Transverse colon (tissue), 4 donors: ENCODE measurements at regions not wholly inside any gene's neighbourhood (a gene's known extent, or its start where the extent isn't known, plus 50 kb on each side); places are given as distances from the start of the nearest gene placed in this dataset.

Experiments used
- DNase-seq: peaks from one replicate; pipeline ENCODE4 v3.0.0-alpha.2; 2019
- H3K27ac ChIP-seq, 4 donors: fragments of 200-600 bp; sonication (generic); 2 replicates each; pipeline ENCODE4 v1.5.1; 2016 to 2018; ENCODE audit warnings: inconsistent platforms in 4 of 4
- H3K27me3 ChIP-seq: fragments of 200-600 bp; sonication (generic); 2 replicates; pipeline ENCODE4 v1.5.1; 2017; ENCODE audit warnings: inconsistent platforms
- H3K36me3 ChIP-seq, 4 donors: fragments of 200-600 bp; sonication (generic); 2 replicates each; pipeline ENCODE4 v1.5.1; 2017 to 2019; ENCODE audit warnings: inconsistent platforms in 4 of 4
- H3K4me1 ChIP-seq, 4 donors: fragments of 200-600 bp; sonication (generic); 2 replicates each; pipeline ENCODE4 v1.5.1; 2017 to 2020; ENCODE audit warnings: inconsistent platforms in 4 of 4
- H3K4me3 ChIP-seq, 4 donors: fragments of 200-600 bp; sonication (generic); 1 replicate in 1 of 4; 2 replicates in 3 of 4; pipeline versions ENCODE4 v1.5.1 to v1.6.1; 2017 to 2019; ENCODE audit warnings: inconsistent platforms in 4 of 4
- H3K9me3 ChIP-seq, 2 donors: fragments of 200-600 bp; sonication (generic); 2 replicates each; pipeline ENCODE4 v1.5.1; 2017 to 2019; ENCODE audit warnings: inconsistent platforms in 2 of 2
- CTCF ChIP-seq, 5 experiments: fragments of 200-600 bp in 3 of 5; fragments of 450-650 bp in 2 of 5; sonication (generic) in 3 of 5; IDR thresholded peaks; 1 replicate in 2 of 5; 2 replicates in 3 of 5; pipeline ENCODE4 v1.5.1; 2016 to 2017; ENCODE audit warnings: antibody characterized with exemption in 5 of 5, inconsistent platforms in 3 of 5, mild to moderate bottlenecking in 2 of 5, moderate library complexity in 1 of 5
- EP300 ChIP-seq: sonication (generic); formaldehyde crosslinking; IDR thresholded peaks from one replicate; pipeline ENCODE4 v1.6.1; 2017; ENCODE audit warnings: antibody characterized with exemption, low read depth
- POLR2A ChIP-seq: fragments of 450-650 bp; IDR thresholded peaks from one replicate; pipeline ENCODE4 v1.6.1; 2016; ENCODE audit warnings: antibody characterized with exemption, mild to moderate bottlenecking, moderate library complexity
- POLR2AphosphoS5 ChIP-seq, 3 donors: sonication (generic); formaldehyde crosslinking; IDR thresholded peaks; one replicate each; pipeline ENCODE4 v1.6.1; 2016; ENCODE audit warnings: antibody characterized with exemption in 3 of 3
- WGBS, 2 donors: methylation state at CpG; one replicate each; pipeline ENCODE4 v1.1.5; 2018; ENCODE audit warnings: low coverage in 1 of 2; 5-methylcytosine and 5-hydroxymethylcytosine counted together
- in situ Hi-C, 4 donors: fragments of 200-750 bp; cut with MboI; loops; one replicate each; pipeline versions ENCODE4 v1.15.0 to v1.15.1; 2017; ENCODE audit warnings: low sequenced_read_pairs in 3 of 4, low pct_ligation_motif_present in 1 of 4, low pct_unique_long_range_greater_than_20kb in 1 of 4
- intact Hi-C: fragments of 100-400 bp; cut with DNase I; formaldehyde crosslinking; loops from one replicate; pipeline ENCODE4 v1.15.1; 2023; ENCODE audit warnings: low total_unique reads

- WGBS, 2 donors = 80 to 91% methylated on average over 2 of the region's 2 CpGs
- DNase-seq = no peak
- Histone ChIP-seq H3K36me3 (no peaks in the 10 kb centered on the region), H3K4me1 (no peaks in the 10 kb centered on the region), H3K27me3 (no peaks in the 10 kb centered on the region), H3K27ac (no peak overlapping the region), H3K4me3 (no peak overlapping the region), H3K9me3 (no peaks in the 10 kb centered on the region)
- in situ Hi-C loops (no loop called here), intact Hi-C loops (no loop called here)
- TF ChIP-seq EP300 (no peak), CTCF (IDR thresholded peaks at IDR 0.05) (no peak), POLR2AphosphoS5 (IDR thresholded peaks at IDR 0.05) (no peak), POLR2A (no peak)
Measured at GRCh38 chr1:106751002-106751401, 305.5 kb upstream of the PRMT6 start.

- Histone ChIP-seq H3K4me3 (no peak overlapping the region), H3K4me1 (no peaks in the 10 kb centered on the region), H3K27ac (no peak overlapping the region), H3K9me3 (no peaks in the 10 kb centered on the region), H3K27me3 (no peaks in the 10 kb centered on the region), H3K36me3 (no peaks in the 10 kb centered on the region)
- in situ Hi-C loops = no loop called here
- DNase-seq = no peak
- TF ChIP-seq POLR2AphosphoS5 (IDR thresholded peaks at IDR 0.05) (no peak), CTCF (IDR thresholded peaks at IDR 0.05) (no peak), POLR2A (no peak), EP300 (no peak)
- WGBS, 2 donors = 47 to 57% methylated on average over 1 of the region's 1 CpG
- intact Hi-C loops = no loop called here
Measured at GRCh38 chr1:106753066-106753465, 303.4 kb upstream of the PRMT6 start.

- Histone ChIP-seq H3K27me3 (no peaks in the 10 kb centered on the region), H3K36me3 (no peaks in the 10 kb centered on the region), H3K4me1 (no peaks in the 10 kb centered on the region), H3K27ac (no peak overlapping the region), H3K4me3 (no peak overlapping the region), H3K9me3 (no peaks in the 10 kb centered on the region)
- DNase-seq = no peak
- in situ Hi-C loops (no loop called here), intact Hi-C loops (no loop called here)
- 38 to 43% methylated on average over 1 of the region's 1 CpG for WGBS, 2 donors
- TF ChIP-seq EP300 (no peak), POLR2AphosphoS5 (IDR thresholded peaks at IDR 0.05) (no peak), POLR2A (no peak), CTCF (IDR thresholded peaks at IDR 0.05) (no peak)
Measured at GRCh38 chr1:106754957-106755356, 301.5 kb upstream of the PRMT6 start.

GRCh38 chr1:106755682-106756406, 300.6 kb upstream of the PRMT6 start:
- Histone ChIP-seq H3K36me3 (no peaks in the 10 kb centered on the region), H3K9me3 (no peaks in the 10 kb centered on the region), H3K27ac (no peak overlapping the region), H3K4me3 (no peak overlapping the region), H3K4me1 (no peaks in the 10 kb centered on the region), H3K27me3 (no peaks in the 10 kb centered on the region)
- DNase-seq = no peak
- intact Hi-C loops (no loop called here), in situ Hi-C loops (no loop called here)
- TF ChIP-seq POLR2AphosphoS5 (IDR thresholded peaks at IDR 0.05) (no peak), EP300 (no peak), CTCF (IDR thresholded peaks at IDR 0.05) (no peak), POLR2A (no peak)
- WGBS, 2 donors = 50 to 61% methylated on average over 1 of the region's 1 CpG
